GM12872 (cell line): ENCODE measurements at regions not wholly inside any gene's neighbourhood (a gene's known extent, or its start where the extent isn't known, plus 50 kb on each side); places are given as distances from the start of the nearest gene placed in this dataset.

ENCODE experiments used
- TF ChIP-seq, protein P1 (sequence below): IDR thresholded peaks from 3 replicates; pipeline ENCODE4 v1.5.1; 2011; ENCODE audit warnings: low read depth, mild to moderate bottlenecking, low read length, moderate library complexity; ENCODE audit not compliant: insufficient read depth

DNA sequence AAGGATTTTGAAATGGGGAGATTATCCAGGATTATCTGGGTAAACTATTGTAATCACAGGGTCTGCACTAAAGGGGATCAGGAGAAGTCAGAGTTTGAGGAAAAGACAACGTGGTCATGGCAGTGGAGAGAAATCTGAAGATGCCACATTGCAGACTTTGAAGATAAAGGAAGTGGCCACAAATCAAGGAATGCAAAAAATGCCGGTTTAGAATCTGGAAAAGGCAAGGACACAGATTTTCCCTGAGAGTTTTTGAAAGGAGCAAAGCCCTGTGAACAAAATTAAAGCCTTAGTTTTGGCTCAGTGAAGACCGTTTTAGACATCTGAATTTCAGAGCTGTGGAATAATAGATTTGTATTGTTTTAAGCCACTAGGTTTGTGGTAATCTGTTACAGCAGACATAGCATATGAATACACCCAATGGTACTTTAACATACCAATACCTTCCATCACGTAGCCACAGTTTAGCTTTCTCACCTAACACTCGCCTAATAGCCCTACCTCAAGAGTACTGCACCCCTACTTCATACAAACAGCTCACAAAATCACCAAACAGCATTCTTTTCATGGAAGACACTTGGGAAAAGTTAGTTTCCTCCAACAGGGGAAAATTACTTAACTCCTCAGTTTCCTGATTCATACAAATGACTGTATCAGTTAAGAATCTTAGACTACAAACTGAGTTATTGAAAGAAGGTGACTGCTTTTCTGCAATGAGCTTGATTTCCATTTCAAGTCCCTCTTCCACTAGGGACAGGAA is 446.5 kb downstream of the INHBA start:
- TF ChIP-seq, protein P1, sequence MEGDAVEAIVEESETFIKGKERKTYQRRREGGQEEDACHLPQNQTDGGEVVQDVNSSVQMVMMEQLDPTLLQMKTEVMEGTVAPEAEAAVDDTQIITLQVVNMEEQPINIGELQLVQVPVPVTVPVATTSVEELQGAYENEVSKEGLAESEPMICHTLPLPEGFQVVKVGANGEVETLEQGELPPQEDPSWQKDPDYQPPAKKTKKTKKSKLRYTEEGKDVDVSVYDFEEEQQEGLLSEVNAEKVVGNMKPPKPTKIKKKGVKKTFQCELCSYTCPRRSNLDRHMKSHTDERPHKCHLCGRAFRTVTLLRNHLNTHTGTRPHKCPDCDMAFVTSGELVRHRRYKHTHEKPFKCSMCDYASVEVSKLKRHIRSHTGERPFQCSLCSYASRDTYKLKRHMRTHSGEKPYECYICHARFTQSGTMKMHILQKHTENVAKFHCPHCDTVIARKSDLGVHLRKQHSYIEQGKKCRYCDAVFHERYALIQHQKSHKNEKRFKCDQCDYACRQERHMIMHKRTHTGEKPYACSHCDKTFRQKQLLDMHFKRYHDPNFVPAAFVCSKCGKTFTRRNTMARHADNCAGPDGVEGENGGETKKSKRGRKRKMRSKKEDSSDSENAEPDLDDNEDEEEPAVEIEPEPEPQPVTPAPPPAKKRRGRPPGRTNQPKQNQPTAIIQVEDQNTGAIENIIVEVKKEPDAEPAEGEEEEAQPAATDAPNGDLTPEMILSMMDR = no peak

DNA sequence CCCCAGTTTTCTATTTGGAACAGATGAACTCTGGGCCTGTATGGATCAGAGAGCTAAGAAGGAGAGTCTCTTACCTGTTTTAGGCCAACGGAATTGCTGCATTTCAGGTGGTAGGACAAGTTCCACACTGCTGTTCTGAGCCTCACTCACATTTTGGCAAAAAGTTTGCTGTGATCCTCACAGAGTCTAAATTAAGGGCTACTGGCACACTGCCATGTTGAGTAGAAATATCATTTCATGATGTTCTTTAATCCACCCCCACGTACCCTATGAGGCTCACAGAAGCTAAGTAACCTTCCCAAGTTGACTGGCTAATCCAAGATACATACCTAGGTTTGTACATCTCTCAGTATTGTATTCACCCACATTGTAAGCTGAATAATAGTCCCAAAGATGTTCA is 447.2 kb downstream of the INHBA start:
- TF ChIP-seq, protein P1 = no peak

DNA sequence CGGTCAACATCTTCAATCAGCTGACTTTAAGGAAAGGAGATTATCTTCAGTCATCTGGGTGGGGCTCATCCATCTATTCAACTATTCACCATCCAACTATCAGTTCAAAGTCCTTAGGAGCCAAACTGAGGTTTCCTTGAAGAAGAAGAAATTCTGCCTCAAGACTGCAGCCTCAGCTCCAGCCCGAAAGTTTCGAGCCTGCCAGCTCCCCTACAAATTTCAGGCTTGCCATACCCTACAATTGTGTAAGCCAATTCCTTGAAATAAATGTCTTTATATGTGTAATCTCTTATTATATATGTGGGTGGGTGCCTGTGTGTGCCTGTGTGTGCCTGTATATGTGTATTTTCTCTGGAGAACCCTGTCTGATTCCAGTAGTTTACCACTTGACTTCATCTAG is 447.8 kb downstream of the INHBA start:
- TF ChIP-seq, protein P1 = no peak

DNA sequence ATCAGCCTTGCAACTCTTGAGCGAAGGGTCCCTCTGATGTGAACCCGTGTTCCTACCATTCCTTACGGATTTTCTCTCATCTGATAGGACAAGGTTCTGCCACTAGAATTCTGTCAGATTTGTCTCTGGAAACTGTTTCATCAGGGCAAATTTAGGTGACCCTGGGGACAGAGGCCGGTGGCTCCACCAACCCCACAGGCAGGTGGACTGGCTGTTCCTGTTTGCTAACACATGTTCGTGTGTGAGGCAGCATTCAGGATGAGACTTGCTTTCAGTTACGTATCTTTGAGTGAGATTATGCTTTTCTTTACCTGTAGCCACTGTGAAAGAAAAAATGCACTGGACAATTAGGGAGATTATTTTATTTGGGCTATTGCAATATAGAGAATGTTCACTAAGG is 449.9 kb downstream of the INHBA start:
- TF ChIP-seq, protein P1 = no peak

DNA sequence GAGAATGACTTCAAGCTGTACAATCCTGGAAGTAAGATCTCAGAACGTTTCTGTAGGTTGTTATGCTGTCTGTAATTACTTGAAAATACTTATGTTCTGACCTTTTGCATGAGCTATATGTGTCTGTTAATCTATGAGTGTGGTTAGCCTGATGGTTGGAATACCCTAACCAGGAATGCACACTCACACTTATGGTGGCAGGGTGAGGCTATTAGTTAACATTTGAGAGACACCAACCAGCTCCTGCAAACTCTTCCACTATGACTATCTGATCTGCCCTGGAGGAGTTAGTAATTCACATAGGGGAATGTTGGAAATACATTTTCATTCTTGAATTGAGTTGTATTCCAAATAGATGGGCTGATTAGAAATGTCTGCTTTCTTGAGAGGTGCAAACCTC is 450.3 kb downstream of the INHBA start:
- TF ChIP-seq, protein P1 = no peak

DNA sequence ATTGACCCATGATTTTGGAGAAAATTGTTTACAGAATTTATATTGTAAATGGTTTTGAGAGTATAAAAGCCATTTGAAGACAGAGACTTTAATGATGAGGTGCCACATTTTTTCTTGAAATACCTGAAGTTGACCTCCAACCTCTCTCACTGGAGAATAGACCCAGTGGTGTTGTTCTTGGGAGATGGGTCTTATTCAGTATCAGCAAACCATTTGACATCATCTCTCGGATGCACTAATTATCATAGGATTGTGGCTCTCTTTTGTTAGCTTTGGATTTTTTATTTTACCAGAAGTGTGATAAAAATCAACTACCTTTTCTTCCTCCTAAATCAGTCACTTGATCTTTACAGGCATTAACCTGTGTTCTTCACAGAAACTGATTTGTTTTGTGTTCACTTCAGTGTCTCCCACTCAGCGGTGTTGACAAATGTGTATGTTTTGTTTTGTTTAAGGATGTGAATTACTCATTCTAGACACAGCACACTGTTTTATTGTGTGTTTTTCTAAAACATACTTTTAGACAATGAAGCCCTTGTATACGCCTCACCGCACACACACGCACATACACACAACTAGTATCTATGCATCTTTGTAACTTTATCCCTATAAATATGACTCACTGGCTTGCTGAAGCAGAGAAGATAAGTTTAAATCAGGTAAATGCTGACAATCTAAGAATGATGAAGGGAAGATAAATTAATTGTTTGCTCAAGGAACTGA is 455.6 kb downstream of the INHBA start:
- TF ChIP-seq, protein P1 = no peak

DNA sequence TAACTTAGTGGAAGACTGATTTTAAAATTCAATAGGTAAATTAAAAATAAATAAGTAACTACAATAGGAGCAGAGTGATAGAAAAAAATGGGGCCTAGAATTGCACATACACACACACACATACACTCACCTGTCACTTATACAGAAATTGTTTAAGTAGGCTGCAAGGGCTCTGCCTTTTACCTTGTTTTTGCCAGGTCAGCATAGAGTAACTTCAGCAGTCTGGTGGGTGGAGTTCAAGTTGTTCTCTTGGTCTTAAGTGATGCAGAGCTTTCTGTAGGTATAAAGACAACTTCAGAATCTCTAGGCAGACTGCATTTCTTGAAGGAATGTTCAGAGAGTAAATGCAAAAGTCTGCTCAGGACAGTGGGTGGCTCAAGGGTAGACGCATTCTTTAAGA is 457.0 kb downstream of the INHBA start:
- TF ChIP-seq, protein P1 = no peak
